LNCAP (cell line): ENCODE measurements at regions not wholly inside any gene's neighbourhood (a gene's known extent, or its start where the extent isn't known, plus 50 kb on each side); places are given as distances from the start of the nearest gene placed in this dataset.

ENCODE experiments used
- CTCF ChIP-seq: fragments of 450-650 bp; IDR thresholded peaks from 2 replicates; pipeline ENCODE4 v1.5.1; 2017; ENCODE audit warnings: mild to moderate bottlenecking

- TF ChIP-seq CTCF = no peak
Measured at GRCh38 chr20:51121272-51121671, 98.4 kb upstream of the KCNG1 start.

- no peak for TF ChIP-seq CTCF
Measured at GRCh38 chr20:51120868-51121267, 98.0 kb upstream of the KCNG1 start.

- TF ChIP-seq CTCF = no peak
Measured at GRCh38 chr20:51120438-51120837, 97.5 kb upstream of the KCNG1 start.

- TF ChIP-seq CTCF = no peak
Measured at GRCh38 chr20:51119914-51120313, 97.0 kb upstream of the KCNG1 start.

GRCh38 chr20:51118985-51119527, 96.1 kb upstream of the KCNG1 start:
- no peak for TF ChIP-seq CTCF

GRCh38 chr20:51118216-51118615, 95.3 kb upstream of the KCNG1 start:
- TF ChIP-seq CTCF = no peak

GRCh38 chr20:51116765-51117686, 94.1 kb upstream of the KCNG1 start:
- no peak for TF ChIP-seq CTCF
